ENCODE measurements at regions not wholly inside any gene's neighbourhood (a gene's known extent, or its start where the extent isn't known, plus 50 kb on each side); places are given as distances from the start of the nearest gene placed in this dataset.
A peak's percentile ranks its signal among the peaks of the same experiment; 100 is the strongest.

DNA sequence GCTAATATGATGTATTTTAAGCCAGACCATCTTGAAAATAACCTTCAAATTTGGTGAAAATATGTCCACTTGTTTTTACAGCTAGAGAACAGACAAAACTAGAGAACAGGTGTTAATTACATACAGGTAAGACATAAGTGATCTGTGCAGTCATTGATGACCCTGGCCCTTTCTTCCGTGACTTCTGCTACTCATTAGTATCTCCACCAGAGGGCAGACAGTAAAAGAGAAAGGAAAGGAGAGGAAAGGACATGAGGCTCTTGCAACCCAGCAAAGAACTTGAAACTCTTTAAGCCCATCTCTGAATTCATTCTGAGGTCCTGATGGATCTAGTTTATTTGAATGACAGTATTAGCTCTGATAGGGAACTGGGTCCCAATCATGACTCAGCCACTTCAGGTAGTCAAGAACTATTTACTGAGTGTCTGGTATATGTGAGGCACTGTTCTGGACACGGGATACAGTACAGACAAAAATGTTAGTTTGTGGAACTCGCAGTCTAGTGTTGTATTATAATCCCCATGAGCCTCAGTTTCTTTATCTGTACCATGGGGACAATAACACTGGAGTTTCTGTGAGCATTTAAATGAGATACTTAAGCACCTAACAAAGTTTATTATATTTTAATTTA, 121.0 kb upstream of the TEX13D start:
- Histone ChIP-seq H3K4me3 (no peak overlapping the region), H3K4me1 (no peaks in the 10 kb centered on the region), H3K36me3 (no peaks in the 10 kb centered on the region), H3K9me3 (no peaks in the 10 kb centered on the region), H3K27me3 (no peaks in the 10 kb centered on the region), H3K27ac (no peak overlapping the region)
- no peak for TF ChIP-seq POLR2A (IDR thresholded peaks at IDR 0.05)
- TF ChIP-seq, protein P1, sequence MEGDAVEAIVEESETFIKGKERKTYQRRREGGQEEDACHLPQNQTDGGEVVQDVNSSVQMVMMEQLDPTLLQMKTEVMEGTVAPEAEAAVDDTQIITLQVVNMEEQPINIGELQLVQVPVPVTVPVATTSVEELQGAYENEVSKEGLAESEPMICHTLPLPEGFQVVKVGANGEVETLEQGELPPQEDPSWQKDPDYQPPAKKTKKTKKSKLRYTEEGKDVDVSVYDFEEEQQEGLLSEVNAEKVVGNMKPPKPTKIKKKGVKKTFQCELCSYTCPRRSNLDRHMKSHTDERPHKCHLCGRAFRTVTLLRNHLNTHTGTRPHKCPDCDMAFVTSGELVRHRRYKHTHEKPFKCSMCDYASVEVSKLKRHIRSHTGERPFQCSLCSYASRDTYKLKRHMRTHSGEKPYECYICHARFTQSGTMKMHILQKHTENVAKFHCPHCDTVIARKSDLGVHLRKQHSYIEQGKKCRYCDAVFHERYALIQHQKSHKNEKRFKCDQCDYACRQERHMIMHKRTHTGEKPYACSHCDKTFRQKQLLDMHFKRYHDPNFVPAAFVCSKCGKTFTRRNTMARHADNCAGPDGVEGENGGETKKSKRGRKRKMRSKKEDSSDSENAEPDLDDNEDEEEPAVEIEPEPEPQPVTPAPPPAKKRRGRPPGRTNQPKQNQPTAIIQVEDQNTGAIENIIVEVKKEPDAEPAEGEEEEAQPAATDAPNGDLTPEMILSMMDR (IDR thresholded peaks at IDR 0.05), result peak in 5 of 6 experiments; percentile 26 to 45 (median 36)
- no peak for DNase-seq

DNA sequence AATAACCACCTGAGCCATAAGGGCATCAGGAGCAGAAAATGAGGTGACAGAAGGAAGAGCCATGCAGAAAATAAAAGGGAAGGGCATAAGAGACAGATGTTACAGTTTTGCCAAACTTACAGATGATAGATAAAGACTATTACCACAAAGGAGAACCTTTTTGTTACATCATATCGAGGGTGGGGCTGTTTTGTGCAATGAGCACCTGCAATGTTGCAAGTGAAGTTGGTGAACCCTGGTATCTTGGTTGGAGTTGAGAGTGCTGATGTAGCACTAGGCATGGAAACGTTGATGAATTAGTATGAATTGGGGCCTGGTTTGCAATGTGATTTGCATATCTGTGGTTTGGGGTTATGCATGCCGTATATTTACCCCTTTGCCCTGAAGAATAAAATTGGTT, 119.8 kb upstream of the TEX13D start:
- Histone ChIP-seq H3K4me1 (no peaks in the 10 kb centered on the region), H3K9me3 (no peaks in the 10 kb centered on the region), H3K27ac (no peak overlapping the region), H3K27me3 (no peaks in the 10 kb centered on the region), H3K4me3 (no peak overlapping the region), H3K36me3 (no peaks in the 10 kb centered on the region)
- no peak for DNase-seq
- no peak for TF ChIP-seq POLR2A (IDR thresholded peaks at IDR 0.05)
- TF ChIP-seq, protein P1 (IDR thresholded peaks at IDR 0.05), result no peak

DNA sequence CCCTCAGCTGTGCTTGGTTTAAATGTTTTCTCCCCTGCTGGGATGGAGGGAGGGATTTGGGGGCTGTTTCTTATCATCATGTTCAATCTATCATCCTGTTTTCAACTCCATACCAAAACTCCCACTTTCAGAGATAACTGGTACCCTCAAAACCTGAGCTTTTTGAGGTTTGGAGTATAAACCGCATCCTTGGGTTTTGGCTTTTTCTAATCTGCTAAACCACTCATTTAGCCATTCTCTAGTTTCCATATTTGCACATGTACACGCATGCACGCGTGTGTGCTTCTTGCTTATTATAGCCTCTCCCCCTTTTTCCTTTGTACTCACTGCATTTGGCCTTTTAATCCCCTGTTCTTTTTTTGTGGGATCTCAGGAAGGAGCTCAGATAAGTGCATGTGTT, 116.7 kb upstream of the TEX13D start:
- TF ChIP-seq, protein P1 (IDR thresholded peaks at IDR 0.05), result no peak
- TF ChIP-seq POLR2A (IDR thresholded peaks at IDR 0.05), result no peak
- DNase-seq, result no peak
- Histone ChIP-seq H3K27ac (no peak overlapping the region), H3K4me3 (no peak overlapping the region), H3K36me3 (no peaks in the 10 kb centered on the region), H3K27me3 (no peaks in the 10 kb centered on the region), H3K9me3 (no peaks in the 10 kb centered on the region), H3K4me1 (no peaks in the 10 kb centered on the region)

DNA sequence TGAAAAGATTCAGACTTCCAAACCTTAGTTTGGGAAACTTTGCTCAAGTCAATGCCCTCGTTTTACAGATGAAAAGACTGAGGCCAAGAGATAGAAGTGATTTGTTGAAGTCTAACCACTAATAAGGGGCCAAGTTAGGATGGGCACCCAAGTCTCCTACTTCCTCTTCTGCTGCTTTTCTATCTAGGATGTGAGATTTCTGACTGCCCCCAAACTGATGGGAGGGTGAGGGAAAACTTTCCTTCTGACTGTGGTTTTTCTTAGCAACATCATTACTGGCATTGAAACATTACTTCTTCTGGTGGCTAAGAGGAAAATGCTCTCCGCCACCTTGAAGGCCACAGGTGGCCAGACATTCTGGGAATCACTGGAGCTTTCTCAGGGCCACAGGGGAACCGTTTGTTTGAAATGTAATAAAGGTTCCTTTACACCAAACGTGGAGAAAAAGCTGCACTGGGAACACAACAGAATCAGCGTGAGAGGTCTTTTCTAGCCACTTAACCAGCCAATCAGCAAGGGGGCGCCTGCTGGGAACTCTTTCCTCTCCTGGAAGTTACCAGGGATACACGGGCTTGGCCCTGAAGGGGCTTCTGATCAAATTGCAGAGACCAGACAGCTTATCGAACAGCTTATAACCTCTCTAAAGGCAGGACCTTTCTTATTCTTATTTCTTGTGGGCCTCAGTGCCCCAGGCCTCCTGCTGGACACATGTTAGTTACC, 115.9 kb upstream of the TEX13D start:
- peak overlapping the region in 1 of 4 donors; percentile 65 for H3K27ac ChIP-seq
- H3K9me3 ChIP-seq, result no peaks in the 10 kb centered on the region
- no peaks in the 10 kb centered on the region for H3K36me3 ChIP-seq
- no peak for TF ChIP-seq POLR2A (IDR thresholded peaks at IDR 0.05)
- TF ChIP-seq, protein P1 (IDR thresholded peaks at IDR 0.05), result no peak
- DNase-seq, result no peak
- no peak overlapping the region for H3K4me3 ChIP-seq
- no peaks in the 10 kb centered on the region for H3K27me3 ChIP-seq
- no peaks in the 10 kb centered on the region for H3K4me1 ChIP-seq

DNA sequence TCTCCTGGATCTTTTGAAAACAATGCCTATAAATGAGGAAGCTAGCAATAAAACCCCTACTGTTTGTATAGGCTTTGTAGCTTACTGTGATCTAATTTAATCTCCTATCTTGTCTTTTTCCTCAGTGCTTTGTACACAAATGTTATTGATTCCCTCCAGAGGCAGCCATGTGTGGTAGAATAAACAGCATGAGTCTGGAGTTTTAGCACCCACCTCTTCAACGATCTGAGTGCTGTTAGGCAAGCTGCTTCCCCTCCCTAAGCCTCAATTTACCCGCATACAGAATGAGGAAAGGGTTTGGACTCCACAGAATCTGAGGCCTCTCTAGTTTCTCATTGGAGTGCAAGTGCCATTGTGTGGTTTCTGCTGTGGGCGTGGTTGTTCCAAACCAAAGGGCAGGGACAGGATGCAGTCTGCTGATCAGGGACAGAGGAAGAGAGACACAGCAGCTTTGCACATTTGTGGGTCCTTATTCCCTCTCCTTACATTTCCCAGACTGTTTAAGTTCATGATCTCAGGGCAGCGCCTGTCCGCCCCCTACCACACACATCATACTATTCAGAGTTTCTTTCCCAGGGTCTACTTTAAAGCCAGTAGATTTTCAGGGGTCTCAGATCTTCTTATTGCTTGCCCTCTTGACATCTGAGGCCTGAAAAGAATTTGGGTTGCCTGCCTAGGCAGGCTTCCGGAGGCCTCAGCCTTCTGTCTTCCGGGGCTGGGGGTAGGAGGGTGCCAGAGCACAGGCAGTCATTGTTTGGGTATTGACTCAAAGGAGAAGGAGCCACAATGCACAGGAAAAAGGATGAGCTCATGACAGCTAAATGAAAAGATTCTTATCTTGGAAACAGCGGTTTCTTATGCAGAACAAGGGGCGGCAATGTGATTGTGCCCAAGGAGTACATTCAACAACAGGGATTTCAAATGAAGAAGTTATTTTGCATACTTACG, 114.9 kb upstream of the TEX13D start:
- no peaks in the 10 kb centered on the region for H3K36me3 ChIP-seq
- no peaks in the 10 kb centered on the region for H3K27me3 ChIP-seq
- no peak overlapping the region for H3K4me3 ChIP-seq
- no peaks in the 10 kb centered on the region for H3K4me1 ChIP-seq
- peak overlapping the region in 2 of 4 donors; percentile 8 to 65 for H3K27ac ChIP-seq
- no peak for TF ChIP-seq POLR2A (IDR thresholded peaks at IDR 0.05)
- TF ChIP-seq, protein P1 (IDR thresholded peaks at IDR 0.05), result no peak
- no peaks in the 10 kb centered on the region for H3K9me3 ChIP-seq
- DNase-seq, result peak in 2 of 3 donors; percentile 70 to 76

Data from Peyer's patch (tissue), 4 donors.